Kidney capillary endothelial cell (primary cell): ENCODE measurements at regions not wholly inside any gene's neighbourhood (a gene's known extent, or its start where the extent isn't known, plus 50 kb on each side); places are given as distances from the start of the nearest gene placed in this dataset.

Source experiments
- DNase-seq: peaks from one replicate; pipeline ENCODE4 v3.0.0-alpha.2; 2018; ENCODE audit warnings: low spot score

DNA sequence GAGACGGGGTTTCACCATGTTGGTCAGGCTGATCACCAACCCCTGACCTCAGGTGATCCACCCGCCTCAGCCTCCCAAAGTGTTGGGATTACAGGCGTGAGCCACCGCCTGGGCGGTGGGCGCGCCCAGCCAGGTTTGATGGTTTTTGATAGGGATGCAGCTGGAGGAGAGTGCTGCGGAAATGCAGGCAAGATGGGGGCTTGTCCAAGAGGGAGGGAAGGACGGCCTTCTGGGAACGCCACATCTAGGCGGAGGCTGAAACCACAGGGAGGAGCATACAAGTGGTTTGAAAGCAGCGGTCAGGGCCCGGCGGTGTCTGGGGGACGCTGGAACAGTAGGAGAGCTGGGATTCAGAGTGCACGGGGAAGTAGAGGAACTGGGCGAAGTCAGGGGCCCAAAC is 134.6 kb downstream of the VRK1 start:
- no peak for DNase-seq

DNA sequence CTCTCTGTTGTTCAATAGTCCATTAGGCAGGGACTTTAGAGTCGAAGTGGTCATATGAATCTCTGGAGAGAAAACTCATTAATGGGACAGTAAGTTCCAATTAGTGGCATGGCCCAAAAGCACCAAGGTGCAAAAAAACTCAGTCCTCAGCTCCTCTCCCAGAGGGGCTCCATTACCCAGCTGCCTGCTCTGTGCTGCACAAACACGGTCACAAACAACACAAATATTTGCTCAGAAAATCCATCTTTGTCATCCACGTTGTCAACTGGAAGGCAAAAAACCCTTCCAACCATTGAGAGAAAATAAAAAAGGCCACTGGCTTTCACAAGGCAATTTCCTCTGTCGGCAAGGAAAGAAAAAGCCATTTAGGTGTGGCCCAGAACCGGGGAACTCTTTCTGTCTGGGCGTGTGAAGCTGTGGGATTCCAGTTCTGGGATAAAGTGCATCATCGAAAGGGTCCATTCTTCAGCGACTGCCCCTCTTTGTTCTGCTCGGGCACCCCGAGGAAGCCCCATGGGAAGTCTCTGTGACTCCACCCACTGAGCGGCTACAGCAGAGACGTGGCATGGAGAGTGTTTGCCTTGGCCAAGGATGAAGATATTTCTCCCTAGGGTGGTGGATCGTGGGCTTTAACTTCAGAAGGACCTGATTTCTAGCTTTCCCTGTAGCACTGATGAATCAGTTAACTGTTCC is 137.6 kb downstream of the VRK1 start:
- no peak for DNase-seq

DNA sequence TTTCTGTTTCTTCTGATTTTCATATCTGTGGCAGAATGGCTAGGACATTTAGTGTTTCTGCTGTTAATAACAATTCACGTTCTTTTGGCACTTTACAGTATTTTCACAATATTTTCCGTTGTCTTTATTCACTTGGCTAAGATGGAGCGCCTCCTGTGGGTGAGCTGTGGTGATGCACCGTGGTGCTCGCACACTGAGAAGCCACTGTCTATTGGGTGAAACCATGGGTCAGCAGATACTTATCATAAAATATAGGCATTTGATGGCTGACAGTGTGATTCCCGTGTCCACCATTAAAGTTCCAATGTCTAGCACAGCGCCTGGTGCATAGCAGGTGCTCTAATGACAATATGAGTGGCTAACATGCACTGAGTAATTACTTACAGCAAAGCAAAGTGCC is 141.8 kb downstream of the VRK1 start:
- DNase-seq: no peak

DNA sequence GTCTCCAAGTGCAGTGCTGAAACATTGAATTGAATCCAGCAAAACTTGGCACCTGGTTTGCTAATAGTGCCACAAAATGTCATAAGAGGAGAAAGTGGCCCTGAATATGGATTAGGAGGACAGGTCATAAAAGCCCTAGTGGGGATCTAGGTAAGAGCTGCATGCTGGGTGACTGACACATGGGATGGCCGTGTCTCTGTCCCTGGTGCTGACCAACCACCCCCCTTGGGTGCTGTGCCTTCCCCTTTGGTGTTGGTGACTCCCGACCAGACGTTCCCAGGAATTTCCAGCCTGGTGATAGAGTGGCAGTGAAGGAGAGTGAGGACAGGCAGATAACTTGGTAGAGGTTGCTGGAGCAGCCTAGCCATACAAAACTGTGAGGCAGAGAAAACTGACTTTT is 142.8 kb downstream of the VRK1 start:
- no peak for DNase-seq

DNA sequence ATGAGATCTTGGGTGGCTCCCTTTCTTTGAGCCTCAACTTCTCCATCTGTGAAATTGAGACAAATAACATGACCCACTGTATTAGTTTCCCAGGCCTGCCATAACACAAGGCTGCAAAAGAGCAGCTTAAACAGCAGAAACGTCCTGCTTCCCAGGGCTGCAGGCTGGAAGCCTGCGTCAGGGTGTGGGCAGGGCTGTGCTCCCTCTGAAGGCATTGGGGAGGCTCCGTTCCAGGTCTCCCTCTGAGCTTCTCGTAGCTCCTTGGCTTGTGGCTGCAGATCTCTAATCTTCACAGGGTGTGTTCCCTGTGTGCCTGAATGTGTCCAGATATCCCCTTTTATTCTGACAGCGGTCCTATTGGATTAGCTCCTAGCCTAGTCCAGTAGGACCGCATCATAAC is 147.1 kb downstream of the VRK1 start:
- no peak for DNase-seq

DNA sequence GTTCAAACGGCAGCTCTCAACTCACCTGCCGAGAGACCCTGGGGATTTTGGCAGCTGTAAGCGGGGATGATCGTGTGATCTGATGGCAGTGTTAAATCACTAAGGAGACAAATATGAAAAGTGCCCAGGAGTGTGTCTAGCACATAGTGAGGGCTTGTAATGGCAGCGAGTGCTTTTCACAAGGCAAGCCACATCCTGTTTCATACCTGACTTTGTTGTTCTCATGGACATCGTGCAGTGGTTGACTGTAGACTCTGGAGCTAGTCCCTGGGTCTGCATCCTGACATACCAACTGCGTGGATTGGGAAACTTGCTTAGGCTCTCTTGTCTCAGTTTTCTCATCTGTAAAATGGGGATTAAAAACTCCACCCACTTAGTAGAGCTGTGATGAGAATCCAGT is 148.5 kb downstream of the VRK1 start:
- no peak for DNase-seq

DNA sequence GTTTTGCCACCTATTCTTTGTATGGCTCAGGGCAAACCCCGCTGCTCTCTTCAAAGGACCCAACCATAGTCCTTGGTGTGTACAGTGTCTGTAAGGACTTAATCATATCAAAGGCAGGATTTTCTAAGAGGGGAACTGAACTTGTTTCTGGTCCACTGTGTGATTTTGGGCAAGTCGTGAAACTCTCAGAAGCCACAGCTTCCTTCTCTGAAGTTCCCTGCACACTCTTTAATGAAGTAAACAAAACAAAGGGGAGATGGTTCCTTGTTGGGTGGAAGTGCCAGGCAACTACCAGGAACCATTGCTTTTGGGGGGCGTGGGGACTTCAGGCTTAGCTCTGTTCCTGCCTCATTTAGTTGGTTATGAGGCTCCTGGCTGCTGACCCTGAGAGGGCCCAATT is 152.4 kb downstream of the VRK1 start:
- no peak for DNase-seq

DNA sequence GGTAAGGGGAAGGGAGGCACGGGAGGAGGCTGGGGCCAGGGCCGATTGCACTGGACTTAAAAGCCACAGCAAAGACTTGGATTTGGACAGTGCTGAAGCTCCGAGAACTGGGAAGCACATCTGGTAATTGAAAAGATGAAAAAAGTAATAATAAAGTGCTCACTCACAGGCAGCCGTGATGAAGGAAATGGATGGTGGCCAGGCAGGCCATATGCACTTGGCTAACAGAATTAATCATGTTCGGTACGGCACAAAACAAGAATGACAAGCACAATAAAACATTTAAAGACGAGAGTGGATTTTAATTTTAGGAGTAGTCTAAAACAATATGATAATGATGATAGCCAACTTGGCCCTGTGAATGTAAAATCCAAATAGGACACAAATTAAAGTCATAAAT is 154.3 kb downstream of the VRK1 start:
- DNase-seq: no peak

DNA sequence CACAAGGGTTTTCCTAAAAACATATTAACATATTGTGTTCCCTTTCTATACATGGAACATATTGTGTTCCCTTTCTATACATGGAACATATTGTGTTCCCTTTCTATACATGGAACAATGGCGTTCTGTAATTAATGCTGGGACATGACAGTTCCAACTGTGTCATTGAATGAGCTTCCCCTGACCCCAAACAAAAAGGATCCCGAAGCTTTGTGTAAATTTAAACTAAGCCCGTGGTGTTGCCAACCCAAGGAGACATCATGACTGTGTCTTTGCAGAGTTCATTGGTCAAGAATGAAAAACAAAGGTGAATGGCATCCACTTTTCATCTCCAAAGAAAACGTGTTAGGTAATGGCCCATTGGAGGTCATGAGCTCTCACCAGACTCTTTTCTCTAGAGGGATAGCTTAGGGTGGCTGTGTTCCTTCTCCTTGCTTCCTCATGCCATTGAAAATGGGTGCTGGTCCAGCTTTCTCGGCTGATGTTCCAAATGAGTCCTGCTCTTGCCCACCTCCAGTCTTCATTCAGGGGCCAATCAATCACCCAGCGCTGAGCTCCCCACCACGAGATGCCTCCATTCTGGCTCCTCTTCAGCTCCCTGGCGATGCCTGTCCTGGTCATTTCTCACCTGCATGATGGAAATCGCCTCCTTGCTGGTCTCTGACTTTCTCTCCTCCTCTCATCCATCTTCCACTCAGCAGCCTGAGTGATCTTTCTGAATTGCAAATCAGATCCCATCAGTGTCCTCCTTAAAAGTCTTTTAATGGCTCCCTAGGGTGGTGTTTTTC is 156.1 kb downstream of the VRK1 start:
- no peak for DNase-seq

DNA sequence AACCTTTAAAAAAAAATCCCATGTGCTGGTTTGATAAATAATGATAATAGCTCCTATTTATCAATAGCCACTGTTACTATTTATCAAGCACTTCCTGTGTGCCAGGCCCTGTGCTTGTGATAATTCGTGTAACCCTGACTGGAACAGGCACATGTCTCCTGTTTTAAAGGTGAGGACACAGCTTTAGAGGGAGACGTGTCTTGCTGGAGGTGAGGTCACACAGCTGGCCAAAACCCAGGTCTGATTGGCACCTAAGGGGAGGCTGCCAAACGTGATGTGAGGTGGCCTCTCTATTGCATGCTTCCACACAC is 156.6 kb downstream of the VRK1 start:
- DNase-seq: no peak

DNA sequence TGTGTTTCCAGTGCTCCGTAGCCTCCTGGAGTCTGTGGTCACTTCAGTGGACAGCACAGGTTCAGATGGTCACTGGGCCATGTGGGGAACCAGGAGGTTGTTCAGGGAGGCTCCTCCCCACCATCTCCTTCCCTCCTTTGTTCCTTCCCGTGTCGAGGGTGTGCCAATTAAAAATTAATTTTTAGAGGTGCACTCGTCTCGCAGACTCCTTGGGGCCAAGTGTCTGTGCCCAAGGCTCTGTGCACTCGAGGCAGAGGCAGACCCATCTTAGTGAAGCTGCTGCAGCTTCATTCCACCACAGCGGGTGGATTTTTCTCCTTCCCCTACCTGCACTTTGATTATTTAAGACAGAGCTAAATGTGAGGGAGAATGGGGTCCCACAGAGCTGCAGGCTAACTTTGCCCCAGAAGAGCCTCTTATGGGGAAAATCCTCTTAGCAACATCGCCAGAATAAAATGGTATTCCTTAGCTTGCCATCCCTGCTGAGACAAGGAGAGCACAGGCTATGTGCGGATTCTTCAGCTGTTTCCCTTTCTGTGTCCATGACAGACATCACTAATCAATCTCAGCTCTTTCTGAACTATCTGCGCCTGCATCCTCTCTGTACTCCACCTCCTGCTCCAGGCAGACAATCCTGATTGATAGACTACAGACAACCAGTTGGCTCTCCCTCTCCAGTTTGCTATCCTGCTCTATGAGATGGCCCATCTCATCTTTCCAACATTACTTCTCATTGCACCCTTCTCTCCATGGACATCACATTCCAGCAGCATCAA is 159.5 kb downstream of the VRK1 start:
- no peak for DNase-seq

DNA sequence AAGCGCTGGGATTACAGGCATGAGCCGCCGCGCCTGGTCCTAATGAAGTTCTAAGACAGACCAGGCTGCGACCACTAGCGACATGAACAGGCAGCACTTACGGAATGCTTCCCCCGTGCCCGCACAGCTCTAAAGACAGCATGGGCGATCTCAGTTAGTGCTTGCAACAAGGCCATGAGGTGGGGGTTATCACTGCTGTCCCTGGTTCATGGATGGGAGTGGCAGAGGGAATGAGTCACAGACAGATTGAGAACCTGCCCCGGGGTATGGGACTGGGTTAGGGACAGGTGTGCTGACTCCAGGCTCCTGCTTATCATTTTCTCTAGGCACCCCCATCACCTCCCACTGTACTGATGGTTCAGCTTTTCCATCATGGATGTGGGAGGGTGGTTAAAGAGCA is 160.9 kb downstream of the VRK1 start:
- no peak for DNase-seq

DNA sequence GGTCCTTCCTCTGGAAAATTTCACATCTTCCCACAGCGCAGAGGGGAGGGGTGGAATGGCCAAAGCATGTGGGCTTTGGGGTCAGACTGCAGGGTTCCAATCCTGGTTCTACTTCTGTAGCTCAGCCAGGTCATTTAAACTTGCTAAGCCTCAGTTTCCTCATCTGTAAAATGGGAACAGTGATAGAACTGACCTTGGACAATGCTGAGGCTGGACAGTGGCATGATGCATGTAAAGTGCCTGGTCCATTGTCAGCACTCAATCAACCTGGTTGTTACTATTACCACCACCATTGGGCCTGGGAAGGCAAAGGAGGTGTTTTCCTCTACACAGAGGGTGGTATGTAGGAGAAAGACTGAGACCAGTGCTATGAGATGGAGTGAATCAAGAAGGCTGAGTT is 162.8 kb downstream of the VRK1 start:
- DNase-seq: no peak

DNA sequence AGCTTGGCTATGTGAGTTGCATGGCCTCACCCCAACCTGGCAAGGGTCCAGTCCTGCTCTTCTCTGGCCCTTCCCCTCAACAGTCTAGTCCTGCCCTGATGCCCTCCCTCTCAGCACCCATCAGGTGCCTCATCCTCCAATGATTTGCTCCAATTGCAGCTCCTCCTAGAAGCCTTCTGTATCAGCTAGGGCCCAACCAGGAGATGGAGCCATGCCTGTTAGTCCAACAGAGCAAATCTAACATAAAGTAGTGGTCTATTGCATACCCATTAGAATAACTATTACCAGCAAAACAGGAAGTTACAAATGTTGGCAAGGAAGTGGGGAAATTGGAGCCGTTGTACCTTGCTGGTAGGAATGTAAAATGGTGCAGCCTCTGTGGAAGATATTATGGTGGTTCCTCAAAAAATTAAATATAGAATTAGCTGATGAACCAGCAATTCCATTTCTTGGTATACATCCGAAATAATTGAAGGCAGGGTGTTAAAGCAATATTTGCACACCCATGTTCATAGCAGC is 163.5 kb downstream of the VRK1 start:
- DNase-seq: no peak

DNA sequence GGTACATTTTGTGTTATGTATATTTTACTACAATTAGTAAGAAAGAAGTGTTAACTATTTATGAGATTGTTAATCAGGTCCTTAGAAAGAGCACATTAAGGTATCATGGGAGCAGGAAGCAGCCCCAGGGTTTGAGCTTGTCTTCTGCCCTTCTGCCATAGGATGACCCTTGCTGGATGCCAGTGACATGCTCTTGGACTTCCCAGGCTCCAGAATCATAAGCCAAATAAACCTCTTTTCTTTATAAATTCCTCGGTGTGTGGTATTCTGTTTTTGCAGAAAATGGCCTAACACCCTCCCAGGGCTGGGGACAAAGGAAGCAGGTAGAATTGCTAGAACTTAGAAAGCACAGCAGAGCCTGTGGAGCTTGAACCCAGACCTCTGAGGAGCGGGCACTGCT is 164.7 kb downstream of the VRK1 start:
- DNase-seq: no peak

DNA sequence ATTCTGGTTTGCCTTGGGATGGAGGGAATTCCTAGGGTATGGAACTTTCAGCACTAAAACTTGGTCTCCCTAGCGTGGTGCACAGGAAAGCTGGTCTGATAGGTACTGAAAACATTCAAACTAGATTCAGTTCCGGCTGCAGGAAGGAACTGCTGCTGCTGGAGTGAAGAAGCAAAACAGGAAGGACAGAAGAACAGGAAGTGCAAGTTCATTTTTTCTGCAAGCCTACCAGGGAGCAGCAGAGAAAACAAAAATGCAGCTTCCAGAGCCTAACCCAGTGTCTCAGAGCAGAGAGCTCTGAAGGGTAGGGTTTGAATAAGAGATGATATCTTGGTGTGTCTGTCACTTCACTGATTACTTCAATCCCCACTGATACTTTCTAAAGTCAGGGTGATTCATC is 165.2 kb downstream of the VRK1 start:
- DNase-seq: no peak

DNA sequence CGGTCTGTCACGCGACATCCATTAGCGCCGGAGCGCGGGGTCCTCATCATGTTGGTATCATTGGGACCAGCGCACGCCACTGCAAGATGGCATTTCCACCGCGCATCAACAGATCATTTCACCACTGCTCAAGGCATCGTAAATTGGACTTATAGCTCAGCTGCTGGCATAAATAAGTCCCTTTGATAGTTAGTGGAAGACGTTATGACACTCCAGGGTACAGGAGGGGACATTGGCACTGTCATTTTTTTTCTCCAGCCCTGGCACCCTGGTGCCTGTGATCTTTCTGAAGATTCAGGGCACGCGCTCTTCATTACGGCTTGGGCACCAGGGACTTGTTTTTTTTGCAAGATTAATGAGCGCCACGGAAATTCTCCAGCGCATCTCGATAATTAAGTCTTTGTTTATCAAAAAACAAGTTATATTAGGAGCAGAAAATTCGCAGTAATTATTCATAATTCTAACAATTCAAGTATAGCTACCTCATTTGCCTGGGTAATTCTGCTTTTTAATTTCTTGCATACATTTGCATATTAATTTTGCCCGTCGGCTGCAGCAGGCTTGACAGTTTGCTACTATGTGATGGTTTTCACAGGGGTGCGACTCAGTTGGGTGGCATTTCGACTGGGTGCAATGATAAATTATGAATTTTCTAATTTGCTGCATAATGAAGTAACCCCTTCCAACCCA is 167.7 kb downstream of the VRK1 start:
- no peak for DNase-seq

DNA sequence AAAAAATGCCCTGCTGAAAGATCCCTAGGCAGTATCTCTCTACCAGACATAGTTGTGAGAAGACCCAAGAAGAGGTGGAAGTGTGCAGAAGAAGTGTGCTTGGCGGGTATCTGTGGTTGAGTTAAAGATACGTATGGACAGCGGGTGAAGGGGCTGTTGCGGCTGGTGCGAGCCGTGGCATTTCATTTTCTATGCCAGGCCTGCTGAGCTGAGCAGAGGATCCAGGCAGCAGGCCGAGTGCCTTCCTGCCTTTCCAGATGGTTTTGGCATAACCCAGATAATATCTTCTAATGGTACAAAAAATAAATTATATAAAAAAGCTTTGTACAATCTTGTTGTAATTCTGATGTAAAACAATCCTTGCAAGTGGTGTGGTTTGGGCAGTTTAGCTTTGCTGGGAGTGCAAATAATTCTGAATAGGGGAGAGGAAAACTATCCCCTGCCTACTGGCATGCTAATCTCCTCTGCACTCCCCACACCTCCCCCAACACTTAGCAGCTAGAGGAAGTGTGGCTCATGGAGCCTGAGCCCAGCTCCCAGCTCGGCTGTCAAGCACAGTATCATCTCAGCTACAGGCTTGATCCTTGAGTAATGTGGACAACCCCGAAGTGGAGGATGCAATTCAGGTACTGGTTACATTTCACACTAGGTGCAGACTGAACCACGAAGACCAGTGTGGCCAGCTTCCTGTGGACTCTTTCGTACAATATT is 168.9 kb downstream of the VRK1 start:
- no peak for DNase-seq

DNA sequence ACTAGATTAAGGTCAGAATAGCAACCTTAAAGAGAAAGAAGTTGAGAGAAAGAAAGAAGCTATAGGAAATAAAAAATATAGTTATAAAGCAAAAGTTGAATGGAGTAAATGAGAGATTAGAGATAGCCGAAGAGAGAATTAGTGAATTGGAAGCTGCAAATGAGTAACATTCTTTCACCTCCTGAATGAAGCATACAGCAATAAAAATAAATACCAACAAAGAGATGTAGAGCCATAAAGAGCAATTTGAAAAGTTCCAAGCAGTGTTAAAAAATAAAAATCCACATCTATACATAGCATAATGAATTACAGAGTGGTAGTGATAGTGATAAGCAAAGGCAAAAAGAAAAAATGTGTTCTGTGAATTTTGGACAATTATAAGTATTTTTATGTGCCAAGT is 177.9 kb downstream of the VRK1 start:
- DNase-seq: no peak

DNA sequence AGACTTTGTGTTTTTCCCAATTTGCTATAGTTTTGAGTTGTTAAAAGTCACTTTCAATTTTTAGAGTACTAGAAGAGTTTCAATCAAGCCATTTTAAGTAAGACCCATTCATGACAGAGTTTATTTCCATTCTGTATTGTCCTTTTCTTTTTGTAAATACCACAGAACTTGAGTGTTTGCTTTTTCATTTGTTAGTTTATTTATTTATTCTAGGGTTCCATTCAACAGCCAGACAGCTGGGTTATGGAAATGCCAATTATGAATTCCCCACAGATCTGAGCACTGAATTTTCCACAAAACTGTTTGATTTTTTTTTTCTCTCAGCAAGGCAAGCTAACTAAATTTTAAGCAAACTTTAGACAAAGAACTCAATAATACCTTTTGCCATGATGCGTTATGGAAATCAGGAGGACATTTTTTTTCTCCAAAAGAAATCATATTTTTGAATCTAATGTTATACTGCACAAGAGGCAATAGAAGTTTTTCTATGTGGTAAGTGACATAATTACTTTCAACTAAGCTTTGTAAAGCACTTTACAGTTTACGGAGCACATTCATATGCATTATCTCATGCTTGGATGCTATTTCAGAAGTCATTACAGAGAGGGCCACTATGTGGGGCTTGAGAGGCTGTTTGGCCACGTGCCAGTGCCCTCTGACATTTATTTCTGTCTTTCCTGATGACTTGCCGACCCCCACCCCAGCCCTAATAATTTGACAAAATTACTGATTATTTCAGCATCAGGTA is 181.5 kb downstream of the VRK1 start:
- no peak for DNase-seq

DNA sequence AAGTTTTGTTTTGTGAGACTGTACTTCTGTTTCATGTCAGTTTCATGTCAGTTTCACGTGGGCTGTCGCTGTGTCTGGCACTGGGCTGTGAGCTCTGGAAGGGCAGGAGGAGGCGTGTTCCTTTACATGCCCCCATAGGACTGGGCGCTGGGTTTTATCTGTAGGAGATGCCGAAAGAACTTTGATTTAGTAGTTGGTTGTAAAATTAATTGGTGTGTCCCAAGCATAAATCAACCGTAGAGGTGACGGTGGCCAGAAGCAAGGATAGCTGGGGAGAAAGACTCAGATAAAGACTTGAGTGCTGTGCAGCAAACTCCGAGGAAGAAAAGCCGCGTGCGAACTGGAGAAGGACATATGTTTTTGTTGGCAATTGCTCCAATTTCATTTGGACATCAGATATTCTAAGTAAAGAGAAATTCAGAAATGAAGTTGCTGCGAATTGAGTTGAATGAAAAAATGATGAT is 182.5 kb downstream of the VRK1 start:
- no peak for DNase-seq
